Non-pigmented ciliary epithelial cell (primary cell): ENCODE measurements at regions not wholly inside any gene's neighbourhood (a gene's known extent, or its start where the extent isn't known, plus 50 kb on each side); places are given as distances from the start of the nearest gene placed in this dataset.
A peak's percentile ranks its signal among the peaks of the same experiment; 100 is the strongest.
"Not testable (repeated sequence)": the region's sequence is repeated elsewhere in the genome, so short reads cannot be mapped to it uniquely, and the experiment has no call there.

ENCODE experiments used
- DNase-seq: peaks from one replicate; pipeline ENCODE4 v3.0.0-alpha.2; 2010; ENCODE audit warnings: low read depth

DNA sequence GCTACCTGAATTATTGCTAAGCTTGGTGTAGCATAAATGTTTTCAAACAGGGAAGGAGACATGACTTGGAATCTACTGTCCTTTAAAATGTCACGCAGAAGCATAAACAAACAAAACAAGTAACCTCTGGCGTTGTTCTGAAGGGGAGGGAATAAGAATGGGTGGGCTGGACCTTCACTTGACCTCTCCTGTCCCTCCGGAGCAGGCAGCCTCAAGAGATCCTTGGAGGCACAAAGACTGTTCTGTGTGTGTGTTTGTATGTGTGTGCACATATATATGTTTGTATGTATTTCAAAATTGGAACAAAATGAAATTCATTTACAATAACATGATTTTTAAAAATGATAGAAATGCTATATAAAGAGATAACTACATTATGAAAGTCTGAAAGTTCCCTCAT, 91.3 kb upstream of the DCLK2 start:
- DNase-seq, result no peak

GRCh38 chr4:149987330-149988086, 90.7 kb upstream of the DCLK2 start:
- DNase-seq, result no peak

- no peak for DNase-seq
Observed at GRCh38 chr4:149988087-149988410, 90.2 kb upstream of the DCLK2 start.

GRCh38 chr4:149993030-149993429, 85.2 kb upstream of the DCLK2 start:
- no peak for DNase-seq

DNA sequence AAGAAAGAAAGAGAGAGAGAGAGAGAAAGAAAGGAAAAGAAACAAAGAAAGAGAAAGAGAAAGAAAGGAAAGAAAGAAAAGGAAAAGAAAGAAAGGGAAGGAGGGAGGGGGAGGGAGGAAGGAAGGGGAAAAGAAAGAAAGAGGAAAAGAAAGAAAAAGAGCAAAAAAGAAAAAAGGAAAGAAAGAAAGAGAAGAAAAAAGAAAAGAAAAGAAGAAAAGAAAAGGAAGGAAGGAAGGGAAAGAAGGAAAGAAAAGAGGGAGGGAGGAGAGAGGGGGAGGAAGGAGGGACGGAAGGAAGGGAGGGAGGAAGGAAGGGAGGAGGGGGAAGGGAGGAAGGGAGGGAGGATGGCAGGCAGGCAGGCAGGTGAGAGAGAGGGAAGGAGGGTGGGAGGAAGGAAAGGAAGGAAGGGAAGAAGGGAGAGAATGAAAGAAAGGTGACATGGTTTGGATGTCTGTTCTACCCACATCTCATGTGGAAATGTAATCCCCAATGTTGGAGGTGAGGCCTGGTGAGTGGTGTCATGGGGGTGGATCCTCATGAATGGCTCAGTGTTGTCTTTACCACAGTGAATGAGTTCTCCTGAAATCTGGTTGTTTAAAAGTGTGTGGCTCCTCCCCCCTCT, 83.0 kb upstream of the DCLK2 start:
- no peak for DNase-seq

DNA sequence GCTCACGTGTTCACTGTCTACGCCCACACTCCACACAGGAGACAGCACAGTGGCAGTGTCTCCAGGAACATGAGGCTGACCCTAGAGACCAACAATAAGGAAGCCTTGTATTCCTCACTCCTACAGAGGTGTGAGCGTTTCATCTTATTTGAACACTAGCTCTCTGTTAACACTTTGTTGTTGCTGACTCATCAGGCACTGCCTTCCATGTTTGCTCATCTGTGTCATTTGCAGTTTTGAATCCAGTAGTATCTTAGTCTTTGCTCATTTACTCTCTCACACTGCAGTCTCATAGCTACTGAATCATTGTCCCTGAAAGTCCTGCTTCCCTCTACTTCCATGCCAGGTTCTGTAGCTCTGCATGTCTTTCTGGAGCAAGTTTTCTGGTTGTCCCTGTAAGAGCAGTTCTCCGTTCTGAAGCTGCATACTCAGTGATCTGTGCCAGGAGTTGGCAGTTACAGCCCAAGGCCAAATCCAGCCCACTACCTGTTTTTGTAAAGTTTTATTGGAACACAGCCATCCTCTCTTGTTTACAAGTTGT, 80.3 kb upstream of the DCLK2 start:
- DNase-seq, result no peak

DNA sequence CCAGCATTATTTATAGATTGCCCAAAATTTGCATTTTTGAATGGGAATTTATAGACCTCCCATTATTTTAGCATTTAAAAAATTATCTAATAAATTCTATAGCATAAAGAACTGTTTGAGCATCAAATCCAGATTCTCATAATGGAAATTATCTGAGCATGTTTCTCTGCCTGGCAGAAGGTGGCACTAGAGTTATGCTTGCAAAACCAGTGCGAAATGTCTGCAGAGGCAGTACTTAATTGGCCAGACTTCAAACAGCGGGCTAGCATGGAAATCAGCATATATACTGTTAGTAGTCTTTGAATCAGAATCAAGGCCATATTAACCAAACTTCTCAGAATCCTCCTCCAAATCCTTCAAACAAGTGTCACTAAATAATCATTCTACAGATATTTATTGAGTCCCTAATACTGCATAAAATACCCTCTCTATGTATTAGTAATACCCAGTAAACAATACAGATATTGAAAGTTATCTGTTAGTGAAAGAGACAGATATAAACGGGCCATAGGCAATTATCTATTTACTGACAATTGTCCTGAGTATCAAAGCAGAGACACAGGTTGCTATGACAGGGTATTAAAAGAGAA, 78.7 kb upstream of the DCLK2 start:
- DNase-seq, result no peak

GRCh38 chr4:150001815-150002214, 76.4 kb upstream of the DCLK2 start:
- no peak for DNase-seq

- no peak for DNase-seq
Observed at GRCh38 chr4:150002561-150002960, 75.7 kb upstream of the DCLK2 start.

- no peak for DNase-seq
Observed at GRCh38 chr4:150004481-150004880, 73.8 kb upstream of the DCLK2 start.

- DNase-seq, result no peak
Observed at GRCh38 chr4:150005537-150005936, 72.7 kb upstream of the DCLK2 start.

GRCh38 chr4:150006197-150006596, 72.0 kb upstream of the DCLK2 start:
- DNase-seq, result no peak

- DNase-seq, result peak; percentile 76
Observed at GRCh38 chr4:150007512-150007911, 70.7 kb upstream of the DCLK2 start.

DNA sequence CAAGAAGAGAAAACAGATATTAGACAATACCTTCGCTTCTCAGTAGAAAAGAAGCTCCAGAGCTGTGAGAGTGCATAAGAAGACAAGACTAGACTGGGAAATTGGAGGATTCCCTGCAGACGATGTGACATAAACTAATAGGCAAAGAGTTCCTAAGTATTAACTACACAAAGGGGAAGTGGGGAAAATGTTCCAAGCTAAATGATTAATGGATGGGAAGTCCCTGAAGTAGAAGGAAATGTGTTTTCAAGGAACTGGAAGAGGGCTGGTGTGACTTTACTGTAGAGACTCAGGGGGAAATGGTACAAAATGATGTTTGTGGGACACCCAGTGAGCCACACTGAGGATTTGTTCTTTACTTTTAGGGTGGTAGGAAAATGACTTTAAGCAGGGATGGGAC, 69.7 kb upstream of the DCLK2 start:
- no peak for DNase-seq

- no peak for DNase-seq
Observed at GRCh38 chr4:150009533-150009932, 68.7 kb upstream of the DCLK2 start.

GRCh38 chr4:150010525-150011126, 67.6 kb upstream of the DCLK2 start:
- no peak for DNase-seq

DNA sequence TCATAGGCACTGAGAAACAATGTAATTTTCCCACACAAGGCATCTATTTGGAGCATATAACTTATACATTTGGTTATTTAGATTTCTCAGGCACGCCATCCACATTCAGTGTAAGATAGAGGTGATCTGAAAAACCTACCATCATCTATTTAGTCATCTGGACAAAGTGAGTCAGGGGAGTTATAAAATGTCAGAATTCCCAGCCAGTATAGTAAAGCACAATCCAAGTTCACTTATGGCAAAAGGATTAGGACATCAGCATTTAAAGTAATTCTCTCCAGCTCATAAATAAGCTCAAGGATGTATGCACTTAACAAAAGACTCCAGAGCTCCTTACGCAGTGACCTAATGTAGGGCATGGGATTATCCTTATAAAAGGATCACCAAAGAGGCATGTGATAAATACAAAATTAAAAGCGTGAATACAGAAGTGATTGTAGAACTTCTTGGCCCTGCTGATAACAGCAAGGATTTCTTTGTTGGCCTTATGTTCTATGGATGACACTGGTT, 65.3 kb upstream of the DCLK2 start:
- DNase-seq, result no peak

DNA sequence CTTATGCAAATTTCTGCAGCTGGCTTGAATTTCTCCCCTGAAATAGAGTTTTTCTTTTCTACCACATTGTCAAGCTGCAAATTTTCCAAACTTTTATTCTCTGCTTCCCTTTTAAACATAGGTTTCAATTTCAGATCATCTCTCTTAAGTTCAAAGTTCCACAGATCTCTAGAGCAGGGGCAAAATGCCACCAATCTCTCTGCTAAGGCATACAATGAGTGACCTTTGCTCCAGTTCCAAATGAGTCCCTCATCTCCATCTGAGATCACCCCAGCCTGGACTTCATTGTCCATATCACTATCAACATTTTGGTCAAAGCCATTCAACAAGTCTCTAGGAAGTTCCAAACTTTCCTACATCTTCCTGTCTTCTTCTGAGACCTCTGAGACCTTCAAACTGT, 62.3 kb upstream of the DCLK2 start:
- DNase-seq, result not testable (repeated sequence)

GRCh38 chr4:150016621-150017020, 61.6 kb upstream of the DCLK2 start:
- DNase-seq, result not testable (repeated sequence)

DNA sequence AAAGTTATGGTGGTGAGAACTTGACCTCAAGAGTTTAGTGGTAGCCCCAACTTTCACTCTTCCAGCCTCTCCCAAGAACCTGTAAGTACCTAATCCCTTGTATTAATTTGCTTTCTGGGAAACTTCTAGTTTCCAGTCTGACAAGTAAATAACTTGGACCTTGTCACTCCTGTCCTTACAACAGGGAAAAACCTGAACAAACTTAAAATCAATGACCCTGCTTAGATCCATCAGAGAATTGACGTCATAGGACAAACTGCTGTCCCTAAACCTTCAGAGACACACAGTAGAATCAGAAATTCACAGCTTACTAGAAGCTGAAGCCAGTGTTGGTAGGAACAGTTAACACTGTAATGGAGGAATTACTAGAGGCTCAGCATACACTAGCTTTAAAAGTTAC, 60.0 kb upstream of the DCLK2 start:
- no peak for DNase-seq

DNA sequence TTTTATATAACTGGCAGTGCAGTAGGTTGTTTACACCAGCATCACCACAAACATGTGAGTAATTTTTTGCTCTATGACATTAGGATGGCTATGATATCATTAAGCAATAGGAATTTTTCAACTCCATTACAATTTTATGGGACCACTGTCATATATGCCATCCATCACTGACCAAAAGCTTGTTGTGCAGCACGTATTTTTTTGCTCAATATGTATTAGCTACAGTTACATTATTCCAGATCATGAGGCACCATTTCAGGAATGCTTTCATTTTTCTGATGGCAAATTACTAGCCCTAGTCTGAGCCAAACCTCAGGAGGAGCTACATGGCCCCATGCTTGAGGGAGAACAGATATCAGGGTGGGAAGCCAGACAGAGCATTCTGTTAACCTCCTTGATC, 56.8 kb upstream of the DCLK2 start:
- no peak for DNase-seq

DNA sequence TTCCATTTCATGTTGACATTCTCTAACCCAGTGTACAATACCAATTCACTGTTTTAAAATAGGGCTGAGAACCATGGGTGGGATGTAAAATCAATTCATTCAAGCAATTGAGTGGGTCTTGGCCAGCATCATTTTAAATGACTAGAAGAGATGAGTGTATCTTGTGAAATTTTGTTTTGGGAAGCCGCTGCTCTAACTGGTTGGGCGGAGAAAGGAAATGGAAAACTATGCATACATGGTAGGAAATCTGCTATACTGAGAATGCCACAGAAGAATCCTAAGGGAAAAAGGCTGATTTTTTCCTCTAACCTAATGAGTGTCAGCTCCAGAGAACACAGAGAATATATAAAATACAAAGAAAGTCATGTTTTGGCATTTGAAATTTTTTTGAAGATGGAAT, 54.8 kb upstream of the DCLK2 start:
- DNase-seq, result no peak

- not testable (repeated sequence) for DNase-seq
Observed at GRCh38 chr4:150026987-150027386, 51.3 kb upstream of the DCLK2 start.
